ENCODE measurements at regions not wholly inside any gene's neighbourhood (a gene's known extent, or its start where the extent isn't known, plus 50 kb on each side); places are given as distances from the start of the nearest gene placed in this dataset.

DNA sequence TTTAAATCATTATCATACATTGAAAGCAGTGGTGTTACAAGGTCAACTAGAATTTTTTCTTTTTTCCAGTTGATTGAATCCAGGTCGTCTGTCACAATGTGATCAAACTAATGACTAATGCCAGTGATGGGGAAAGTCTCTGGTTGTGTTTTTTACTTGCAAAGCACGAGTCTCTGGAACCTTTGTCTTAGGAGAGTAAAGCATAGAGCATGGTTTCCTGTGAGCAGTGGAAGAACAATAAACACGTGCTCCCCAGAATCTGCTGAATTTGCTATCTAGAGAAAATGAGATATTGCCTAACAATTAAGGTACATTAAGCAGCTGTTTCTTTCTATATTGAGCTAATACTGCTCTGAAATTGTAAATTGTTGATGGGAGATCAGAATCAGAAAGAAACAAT lies 1332.4 kb upstream of the TMEFF2 start:
- H3K36me3 ChIP-seq (replicated peaks in 1 of 2; ENCODE audit: control insufficient read depth in 1 of 2, insufficient read depth in 2 of 2, low read length in 2 of 2) = no peaks in the 10 kb centered on the region
- intact Hi-C loops (cut with micrococcal nuclease; ENCODE audit: unreplicated experiment) = no loop called here
- H3K27ac ChIP-seq (ENCODE audit: extremely low read length, insufficient read depth, low read length) = no peak overlapping the region
- BruUV-seq (replicated peaks) = no TSS peak
- no peak overlapping the region for H3K4me3 ChIP-seq (replicated peaks in 1 of 3; ENCODE audit: insufficient read depth in 1 of 3, low read depth in 2 of 3, low read length in 3 of 3)
- H4K20me1 ChIP-seq (ENCODE audit: insufficient read depth, low read length) = no peaks in the 10 kb centered on the region
- ChIA-PET POLR2A (no interaction called here), CTCF (ENCODE audit: low intra/inter-chr PET ratio, low total read pairs) (no interaction called here)
- 17% methylated on average over 3 of the region's 3 CpGs for WGBS (ENCODE audit: low lambda C conversion rate)
- DNase-seq (ENCODE audit: low spot score) = no peak
- H3K9me3 ChIP-seq (ENCODE audit: low read length) = no peaks in the 10 kb centered on the region
- H3K27me3 ChIP-seq (ENCODE audit: control insufficient read depth in 1 of 2, insufficient read depth in 2 of 2, low read length in 2 of 2) = no peaks in the 10 kb centered on the region
- no peak for FAIRE-seq
- H3K9ac ChIP-seq (ENCODE audit: insufficient read depth, low read depth, low read length) = no peak overlapping the region
- H3K4me1 ChIP-seq (ENCODE audit: insufficient read depth, low read length) = no peaks in the 10 kb centered on the region
- no peak overlapping the region for H2AFZ ChIP-seq (ENCODE audit: low read length)
- in situ Hi-C loops (cut with HindIII; ENCODE audit: extremely low pct_ligation_motif_present, low pct_unique_long_range_greater_than_20kb) = no loop called here
- H3K4me2 ChIP-seq (ENCODE audit: low read depth, low read length) = no peak overlapping the region
- no peaks in the 10 kb centered on the region for H3K79me2 ChIP-seq (ENCODE audit: insufficient read depth, low read length)
- no peak for ATAC-seq
- TF ChIP-seq ZNF30 (CRISPR knock-in tag; IDR thresholded peaks at IDR 0.05) (no peak), ZNF224 (CRISPR knock-in tag; IDR thresholded peaks at IDR 0.05) (no peak), ZNF317 (CRISPR knock-in tag; IDR thresholded peaks at IDR 0.05) (no peak), U2AF1 (optimal IDR thresholded peaks at IDR 0.05; ENCODE audit: low read depth, low read length) (no peak), ZNF7 (CRISPR knock-in tag; IDR thresholded peaks at IDR 0.05) (no peak), ZNF607 (CRISPR knock-in tag; IDR thresholded peaks at IDR 0.05; ENCODE audit: borderline replicate concordance) (no peak), ZNF780A (CRISPR knock-in tag; IDR thresholded peaks at IDR 0.05) (no peak), KAT2B (IDR thresholded peaks at IDR 0.05; ENCODE audit: borderline replicate concordance, low read depth, low read length) (no peak), ZBTB3 (CRISPR knock-in tag; IDR thresholded peaks at IDR 0.05; ENCODE audit: borderline replicate concordance, low read depth) (no peak), ETV5 (CRISPR knock-in tag; IDR thresholded peaks at IDR 0.05; ENCODE audit: borderline replicate concordance) (no peak), ZNF577 (CRISPR knock-in tag; IDR thresholded peaks at IDR 0.05; ENCODE audit: borderline replicate concordance, low read depth) (no peak)
- TF ChIP-seq, protein P1, sequence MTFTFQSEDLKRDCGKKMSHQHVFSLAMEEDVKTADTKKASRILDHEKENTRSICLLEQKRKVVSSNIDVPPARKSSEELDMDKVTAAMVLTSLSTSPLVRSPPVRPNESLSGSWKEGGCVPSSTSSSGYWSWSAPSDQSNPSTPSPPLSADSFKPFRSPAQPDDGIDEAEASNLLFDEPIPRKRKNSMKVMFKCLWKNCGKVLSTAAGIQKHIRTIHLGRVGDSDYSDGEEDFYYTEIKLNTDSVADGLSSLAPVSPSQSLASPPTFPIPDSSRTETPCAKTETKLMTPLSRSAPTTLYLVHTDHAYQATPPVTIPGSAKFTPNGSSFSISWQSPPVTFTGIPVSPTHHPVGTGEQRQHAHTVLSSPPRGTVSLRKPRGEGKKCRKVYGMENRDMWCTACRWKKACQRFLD (CRISPR knock-in tag; IDR thresholded peaks at IDR 0.05; ENCODE audit: borderline replicate concordance) = no peak
- TF ChIP-seq, protein P2, sequence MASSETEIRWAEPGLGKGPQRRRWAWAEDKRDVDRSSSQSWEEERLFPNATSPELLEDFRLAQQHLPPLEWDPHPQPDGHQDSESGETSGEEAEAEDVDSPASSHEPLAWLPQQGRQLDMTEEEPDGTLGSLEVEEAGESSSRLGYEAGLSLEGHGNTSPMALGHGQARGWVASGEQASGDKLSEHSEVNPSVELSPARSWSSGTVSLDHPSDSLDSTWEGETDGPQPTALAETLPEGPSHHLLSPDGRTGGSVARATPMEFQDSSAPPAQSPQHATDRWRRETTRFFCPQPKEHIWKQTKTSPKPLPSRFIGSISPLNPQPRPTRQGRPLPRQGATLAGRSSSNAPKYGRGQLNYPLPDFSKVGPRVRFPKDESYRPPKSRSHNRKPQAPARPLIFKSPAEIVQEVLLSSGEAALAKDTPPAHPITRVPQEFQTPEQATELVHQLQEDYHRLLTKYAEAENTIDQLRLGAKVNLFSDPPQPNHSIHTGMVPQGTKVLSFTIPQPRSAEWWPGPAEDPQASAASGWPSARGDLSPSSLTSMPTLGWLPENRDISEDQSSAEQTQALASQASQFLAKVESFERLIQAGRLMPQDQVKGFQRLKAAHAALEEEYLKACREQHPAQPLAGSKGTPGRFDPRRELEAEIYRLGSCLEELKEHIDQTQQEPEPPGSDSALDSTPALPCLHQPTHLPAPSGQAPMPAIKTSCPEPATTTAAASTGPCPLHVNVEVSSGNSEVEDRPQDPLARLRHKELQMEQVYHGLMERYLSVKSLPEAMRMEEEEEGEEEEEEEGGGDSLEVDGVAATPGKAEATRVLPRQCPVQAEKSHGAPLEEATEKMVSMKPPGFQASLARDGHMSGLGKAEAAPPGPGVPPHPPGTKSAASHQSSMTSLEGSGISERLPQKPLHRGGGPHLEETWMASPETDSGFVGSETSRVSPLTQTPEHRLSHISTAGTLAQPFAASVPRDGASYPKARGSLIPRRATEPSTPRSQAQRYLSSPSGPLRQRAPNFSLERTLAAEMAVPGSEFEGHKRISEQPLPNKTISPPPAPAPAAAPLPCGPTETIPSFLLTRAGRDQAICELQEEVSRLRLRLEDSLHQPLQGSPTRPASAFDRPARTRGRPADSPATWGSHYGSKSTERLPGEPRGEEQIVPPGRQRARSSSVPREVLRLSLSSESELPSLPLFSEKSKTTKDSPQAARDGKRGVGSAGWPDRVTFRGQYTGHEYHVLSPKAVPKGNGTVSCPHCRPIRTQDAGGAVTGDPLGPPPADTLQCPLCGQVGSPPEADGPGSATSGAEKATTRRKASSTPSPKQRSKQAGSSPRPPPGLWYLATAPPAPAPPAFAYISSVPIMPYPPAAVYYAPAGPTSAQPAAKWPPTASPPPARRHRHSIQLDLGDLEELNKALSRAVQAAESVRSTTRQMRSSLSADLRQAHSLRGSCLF (CRISPR knock-in tag; IDR thresholded peaks at IDR 0.05; ENCODE audit: borderline replicate concordance) = no peak
- TF ChIP-seq, protein P3, sequence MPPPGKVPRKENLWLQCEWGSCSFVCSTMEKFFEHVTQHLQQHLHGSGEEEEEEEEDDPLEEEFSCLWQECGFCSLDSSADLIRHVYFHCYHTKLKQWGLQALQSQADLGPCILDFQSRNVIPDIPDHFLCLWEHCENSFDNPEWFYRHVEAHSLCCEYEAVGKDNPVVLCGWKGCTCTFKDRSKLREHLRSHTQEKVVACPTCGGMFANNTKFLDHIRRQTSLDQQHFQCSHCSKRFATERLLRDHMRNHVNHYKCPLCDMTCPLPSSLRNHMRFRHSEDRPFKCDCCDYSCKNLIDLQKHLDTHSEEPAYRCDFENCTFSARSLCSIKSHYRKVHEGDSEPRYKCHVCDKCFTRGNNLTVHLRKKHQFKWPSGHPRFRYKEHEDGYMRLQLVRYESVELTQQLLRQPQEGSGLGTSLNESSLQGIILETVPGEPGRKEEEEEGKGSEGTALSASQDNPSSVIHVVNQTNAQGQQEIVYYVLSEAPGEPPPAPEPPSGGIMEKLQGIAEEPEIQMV (CRISPR knock-in tag; IDR thresholded peaks at IDR 0.05; ENCODE audit: low read depth) = no peak
- TF ChIP-seq, protein P4, sequence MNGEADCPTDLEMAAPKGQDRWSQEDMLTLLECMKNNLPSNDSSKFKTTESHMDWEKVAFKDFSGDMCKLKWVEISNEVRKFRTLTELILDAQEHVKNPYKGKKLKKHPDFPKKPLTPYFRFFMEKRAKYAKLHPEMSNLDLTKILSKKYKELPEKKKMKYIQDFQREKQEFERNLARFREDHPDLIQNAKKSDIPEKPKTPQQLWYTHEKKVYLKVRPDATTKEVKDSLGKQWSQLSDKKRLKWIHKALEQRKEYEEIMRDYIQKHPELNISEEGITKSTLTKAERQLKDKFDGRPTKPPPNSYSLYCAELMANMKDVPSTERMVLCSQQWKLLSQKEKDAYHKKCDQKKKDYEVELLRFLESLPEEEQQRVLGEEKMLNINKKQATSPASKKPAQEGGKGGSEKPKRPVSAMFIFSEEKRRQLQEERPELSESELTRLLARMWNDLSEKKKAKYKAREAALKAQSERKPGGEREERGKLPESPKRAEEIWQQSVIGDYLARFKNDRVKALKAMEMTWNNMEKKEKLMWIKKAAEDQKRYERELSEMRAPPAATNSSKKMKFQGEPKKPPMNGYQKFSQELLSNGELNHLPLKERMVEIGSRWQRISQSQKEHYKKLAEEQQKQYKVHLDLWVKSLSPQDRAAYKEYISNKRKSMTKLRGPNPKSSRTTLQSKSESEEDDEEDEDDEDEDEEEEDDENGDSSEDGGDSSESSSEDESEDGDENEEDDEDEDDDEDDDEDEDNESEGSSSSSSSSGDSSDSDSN (CRISPR knock-in tag; IDR thresholded peaks at IDR 0.05) = no peak
